ENCODE measurements at regions not wholly inside any gene's neighbourhood (a gene's known extent, or its start where the extent isn't known, plus 50 kb on each side); places are given as distances from the start of the nearest gene placed in this dataset.

- Histone ChIP-seq H4K8ac (replicated peaks; ENCODE audit: insufficient read length, low read depth, low read length) (no peak overlapping the region), H2AK5ac (ENCODE audit: insufficient read length, low read length) (no peak overlapping the region), H3K23ac (ENCODE audit: insufficient read length, low read depth, low read length) (no peak overlapping the region), H2BK5ac (ENCODE audit: insufficient read length, low read length) (no peak overlapping the region), H2BK12ac (ENCODE audit: insufficient read length, low read depth, low read length) (no peak overlapping the region), H3K27me3 (ENCODE audit: insufficient read depth, low read length) (no peaks in the 10 kb centered on the region), H3K56ac (ENCODE audit: insufficient read length, low read depth, low read length) (no peak overlapping the region), H3K9ac (ENCODE audit: extremely low read depth, insufficient read length, low read length) (no peak overlapping the region), H3T11ph (ENCODE audit: low read length) (no peak overlapping the region), H2AFZ (ENCODE audit: low read length) (no peak overlapping the region), H3K4me2 (ENCODE audit: insufficient read depth, insufficient read length, low read length) (no peak overlapping the region), H4K91ac (ENCODE audit: insufficient read length, low read depth, low read length) (no peak overlapping the region), H2BK120ac (ENCODE audit: low read depth, low read length, poor library complexity, severe bottlenecking) (no peak overlapping the region), H3K14ac (ENCODE audit: insufficient read depth, low read length) (peak overlapping the region; percentile 44; the same call in 1 of the 2 replicates), H4K5ac (ENCODE audit: insufficient read length, low read depth, low read length) (no peak overlapping the region), H3K4me1 (ENCODE audit: insufficient read depth, low read length) (no peaks in the 10 kb centered on the region), H3K9me3 (ENCODE audit: control insufficient read depth, low read depth, low read length) (no peaks in the 10 kb centered on the region), H3K27ac (ENCODE audit: insufficient read length, low read depth, low read length) (no peak overlapping the region), H2BK20ac (ENCODE audit: low read depth, low read length, poor library complexity, severe bottlenecking) (no peak overlapping the region), H3K79me1 (ENCODE audit: insufficient read depth, low read depth, low read length, poor library complexity, severe bottlenecking) (no peaks in the 10 kb centered on the region), H3K23me2 (ENCODE audit: insufficient read length, low read depth, low read length, poor library complexity, severe bottlenecking) (no peaks in the 10 kb centered on the region), H3K18ac (ENCODE audit: insufficient read length, low read depth, low read length) (peak overlapping the region; percentile 19), H3K79me2 (ENCODE audit: insufficient read depth, low read length) (no peaks in the 10 kb centered on the region), H3K4ac (ENCODE audit: low read depth, low read length) (no peak overlapping the region), H4K20me1 (ENCODE audit: control insufficient read depth, insufficient read depth, insufficient read length) (no peaks in the 10 kb centered on the region), H2BK15ac (ENCODE audit: low read depth, low read length) (no peak overlapping the region; the same call in 1 of the 2 replicates)
- H3K36me3 Mint-ChIP-seq (ENCODE audit: insufficient read depth in 1 of 3, low read depth in 3 of 3) = peaks cover 0 to 14% (median 5%) of the 10 kb centered on the region in 3 experiments; a peak in 5 of 7 replicates
- H3K4me1 Mint-ChIP-seq = peaks cover 9 to 13% of the 10 kb centered on the region in 2 experiments
- TF ChIP-seq CTCF (conservative IDR thresholded peaks at IDR 0.05) = no peak
- no peak overlapping the region for H3K4me3 Mint-ChIP-seq
- H3K27ac Mint-ChIP-seq = no peak overlapping the region
- peaks cover 7% of the 10 kb centered on the region for H3K27me3 Mint-ChIP-seq (ENCODE audit: low read depth)
- no CpG with 5 or more reads among the region's 5 CpGs for WGBS (ENCODE audit: extremely low coverage, insufficient read length, low lambda C conversion rate)
- DNase-seq = no peak
- H3K9me3 Mint-ChIP-seq = peaks cover 13 to 14% of the 10 kb centered on the region in 2 experiments
Observed at GRCh38 chr20:57930351-57930750, 220.5 kb upstream of the PMEPA1 start.
